NCI-H526 treated with DMSO at 0.1 percent for 48 hours (cell line): ENCODE measurements at regions not wholly inside any gene's neighbourhood (a gene's known extent, or its start where the extent isn't known, plus 50 kb on each side); places are given as distances from the start of the nearest gene placed in this dataset.
A peak's percentile ranks its signal among the peaks of the same experiment; 100 is the strongest.
"Not testable (repeated sequence)": the region's sequence is repeated elsewhere in the genome, so short reads cannot be mapped to it uniquely, and the experiment has no call there.

Experiments used
- DNase-seq: peaks from one replicate; lab custom pipeline; 2025; lab: John Stamatoyannopoulos, UW

- DNase-seq: no peak
Measured at GRCh38 chr6:98036344-98036923, 753.4 kb upstream of the MMS22L start.

- no peak for DNase-seq
Measured at GRCh38 chr6:98037571-98037970, 754.6 kb upstream of the MMS22L start.

GRCh38 chr6:98039443-98039842 is 756.4 kb upstream of the MMS22L start:
- no peak for DNase-seq

- DNase-seq: no peak
Measured at GRCh38 chr6:98039904-98040607, 757.0 kb upstream of the MMS22L start.

- DNase-seq: no peak
Measured at GRCh38 chr6:98041056-98041455, 758.0 kb upstream of the MMS22L start.

GRCh38 chr6:98041921-98042320 is 758.9 kb upstream of the MMS22L start:
- DNase-seq: peak; percentile 86

- DNase-seq: no peak
Measured at GRCh38 chr6:98044151-98044561, 761.1 kb upstream of the MMS22L start.

- DNase-seq: no peak
Measured at GRCh38 chr6:98044791-98045470, 761.9 kb upstream of the MMS22L start.

- DNase-seq: no peak
Measured at GRCh38 chr6:98047164-98047563, 764.1 kb upstream of the MMS22L start.

- DNase-seq: no peak
Measured at GRCh38 chr6:98047871-98048270, 764.9 kb upstream of the MMS22L start.

- DNase-seq: peak; percentile 3
Measured at GRCh38 chr6:98054453-98054852, 771.4 kb upstream of the MMS22L start.

GRCh38 chr6:98056955-98057354 is 773.9 kb upstream of the MMS22L start:
- DNase-seq: no peak

GRCh38 chr6:98067375-98067774 is 767.0 kb upstream of the POU3F2 start:
- no peak for DNase-seq

GRCh38 chr6:98088537-98088936 is 745.8 kb upstream of the POU3F2 start:
- not testable (repeated sequence) for DNase-seq

GRCh38 chr6:98092331-98092730 is 742.0 kb upstream of the POU3F2 start:
- DNase-seq: no peak

- no peak for DNase-seq
Measured at GRCh38 chr6:98094696-98095095, 739.7 kb upstream of the POU3F2 start.

- no peak for DNase-seq
Measured at GRCh38 chr6:98107801-98108200, 726.6 kb upstream of the POU3F2 start.

- no peak for DNase-seq
Measured at GRCh38 chr6:98116455-98116854, 717.9 kb upstream of the POU3F2 start.

- DNase-seq: no peak
Measured at GRCh38 chr6:98117068-98117467, 717.3 kb upstream of the POU3F2 start.

GRCh38 chr6:98118397-98119045 is 715.9 kb upstream of the POU3F2 start:
- no peak for DNase-seq

- no peak for DNase-seq
Measured at GRCh38 chr6:98124171-98124570, 710.2 kb upstream of the POU3F2 start.

GRCh38 chr6:98131290-98131990 is 702.9 kb upstream of the POU3F2 start:
- no peak for DNase-seq
